Panc1 (cell line): ENCODE measurements at regions not wholly inside any gene's neighbourhood (a gene's known extent, or its start where the extent isn't known, plus 50 kb on each side); places are given as distances from the start of the nearest gene placed in this dataset.

Experiments used
- POLR2AphosphoS5 ChIP-seq: IDR thresholded peaks from 2 replicates; pipeline ENCODE4 v1.6.1; 2012; ENCODE audit warnings: mild to moderate bottlenecking, low read depth, low read length, moderate library complexity
- SIN3A ChIP-seq: IDR thresholded peaks from 2 replicates; pipeline ENCODE4 v1.6.1; 2012; ENCODE audit warnings: low read depth, mild to moderate bottlenecking, low read length, moderate library complexity, borderline replicate concordance; ENCODE audit not compliant: insufficient read depth
- TCF7L2 ChIP-seq: IDR thresholded peaks from 2 replicates; pipeline ENCODE4 v1.6.1; 2011; ENCODE audit warnings: mild to moderate bottlenecking, low read depth, low read length, inconsistent platforms
- TF ChIP-seq, protein P1 (sequence below): fragments of 450-650 bp; IDR thresholded peaks from 2 replicates; pipeline ENCODE4 v1.5.1; 2017; ENCODE audit warnings: mild to moderate bottlenecking
- TF ChIP-seq, protein P2 (sequence below), 2 experiments: IDR thresholded peaks; 2 replicates each; pipeline ENCODE4 v1.6.1; 2011 to 2012; ENCODE audit warnings: low read depth in 2 of 2, control low read depth in 1 of 2, low read length in 1 of 2, mild to moderate bottlenecking in 1 of 2, moderate library complexity in 1 of 2; ENCODE audit not compliant: insufficient read depth in 1 of 2

GRCh38 chr1:221794079-221794670 is 52.3 kb upstream of the DUSP10 start:
- TF ChIP-seq TCF7L2: no peak
- TF ChIP-seq, protein P1, sequence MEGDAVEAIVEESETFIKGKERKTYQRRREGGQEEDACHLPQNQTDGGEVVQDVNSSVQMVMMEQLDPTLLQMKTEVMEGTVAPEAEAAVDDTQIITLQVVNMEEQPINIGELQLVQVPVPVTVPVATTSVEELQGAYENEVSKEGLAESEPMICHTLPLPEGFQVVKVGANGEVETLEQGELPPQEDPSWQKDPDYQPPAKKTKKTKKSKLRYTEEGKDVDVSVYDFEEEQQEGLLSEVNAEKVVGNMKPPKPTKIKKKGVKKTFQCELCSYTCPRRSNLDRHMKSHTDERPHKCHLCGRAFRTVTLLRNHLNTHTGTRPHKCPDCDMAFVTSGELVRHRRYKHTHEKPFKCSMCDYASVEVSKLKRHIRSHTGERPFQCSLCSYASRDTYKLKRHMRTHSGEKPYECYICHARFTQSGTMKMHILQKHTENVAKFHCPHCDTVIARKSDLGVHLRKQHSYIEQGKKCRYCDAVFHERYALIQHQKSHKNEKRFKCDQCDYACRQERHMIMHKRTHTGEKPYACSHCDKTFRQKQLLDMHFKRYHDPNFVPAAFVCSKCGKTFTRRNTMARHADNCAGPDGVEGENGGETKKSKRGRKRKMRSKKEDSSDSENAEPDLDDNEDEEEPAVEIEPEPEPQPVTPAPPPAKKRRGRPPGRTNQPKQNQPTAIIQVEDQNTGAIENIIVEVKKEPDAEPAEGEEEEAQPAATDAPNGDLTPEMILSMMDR: no peak
- no peak for TF ChIP-seq POLR2AphosphoS5
- TF ChIP-seq, protein P2, sequence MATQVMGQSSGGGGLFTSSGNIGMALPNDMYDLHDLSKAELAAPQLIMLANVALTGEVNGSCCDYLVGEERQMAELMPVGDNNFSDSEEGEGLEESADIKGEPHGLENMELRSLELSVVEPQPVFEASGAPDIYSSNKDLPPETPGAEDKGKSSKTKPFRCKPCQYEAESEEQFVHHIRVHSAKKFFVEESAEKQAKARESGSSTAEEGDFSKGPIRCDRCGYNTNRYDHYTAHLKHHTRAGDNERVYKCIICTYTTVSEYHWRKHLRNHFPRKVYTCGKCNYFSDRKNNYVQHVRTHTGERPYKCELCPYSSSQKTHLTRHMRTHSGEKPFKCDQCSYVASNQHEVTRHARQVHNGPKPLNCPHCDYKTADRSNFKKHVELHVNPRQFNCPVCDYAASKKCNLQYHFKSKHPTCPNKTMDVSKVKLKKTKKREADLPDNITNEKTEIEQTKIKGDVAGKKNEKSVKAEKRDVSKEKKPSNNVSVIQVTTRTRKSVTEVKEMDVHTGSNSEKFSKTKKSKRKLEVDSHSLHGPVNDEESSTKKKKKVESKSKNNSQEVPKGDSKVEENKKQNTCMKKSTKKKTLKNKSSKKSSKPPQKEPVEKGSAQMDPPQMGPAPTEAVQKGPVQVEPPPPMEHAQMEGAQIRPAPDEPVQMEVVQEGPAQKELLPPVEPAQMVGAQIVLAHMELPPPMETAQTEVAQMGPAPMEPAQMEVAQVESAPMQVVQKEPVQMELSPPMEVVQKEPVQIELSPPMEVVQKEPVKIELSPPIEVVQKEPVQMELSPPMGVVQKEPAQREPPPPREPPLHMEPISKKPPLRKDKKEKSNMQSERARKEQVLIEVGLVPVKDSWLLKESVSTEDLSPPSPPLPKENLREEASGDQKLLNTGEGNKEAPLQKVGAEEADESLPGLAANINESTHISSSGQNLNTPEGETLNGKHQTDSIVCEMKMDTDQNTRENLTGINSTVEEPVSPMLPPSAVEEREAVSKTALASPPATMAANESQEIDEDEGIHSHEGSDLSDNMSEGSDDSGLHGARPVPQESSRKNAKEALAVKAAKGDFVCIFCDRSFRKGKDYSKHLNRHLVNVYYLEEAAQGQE (IDR thresholded peaks at IDR 0.05; ENCODE audit: insufficient read depth in 1 of 2, low read depth in 2 of 2, low read length in 1 of 2): no peak
- TF ChIP-seq SIN3A: no peak
